HPDE6-E6E7 (cell line): ENCODE measurements at regions not wholly inside any gene's neighbourhood (a gene's known extent, or its start where the extent isn't known, plus 50 kb on each side); places are given as distances from the start of the nearest gene placed in this dataset.
"Not testable (repeated sequence)": the region's sequence is repeated elsewhere in the genome, so short reads cannot be mapped to it uniquely, and the experiment has no call there.

ENCODE experiments used
- DNase-seq: peaks from one replicate; pipeline ENCODE4 v3.0.0; 2011; ENCODE audit warnings: missing footprints; ENCODE audit errors: extremely low spot score

DNA sequence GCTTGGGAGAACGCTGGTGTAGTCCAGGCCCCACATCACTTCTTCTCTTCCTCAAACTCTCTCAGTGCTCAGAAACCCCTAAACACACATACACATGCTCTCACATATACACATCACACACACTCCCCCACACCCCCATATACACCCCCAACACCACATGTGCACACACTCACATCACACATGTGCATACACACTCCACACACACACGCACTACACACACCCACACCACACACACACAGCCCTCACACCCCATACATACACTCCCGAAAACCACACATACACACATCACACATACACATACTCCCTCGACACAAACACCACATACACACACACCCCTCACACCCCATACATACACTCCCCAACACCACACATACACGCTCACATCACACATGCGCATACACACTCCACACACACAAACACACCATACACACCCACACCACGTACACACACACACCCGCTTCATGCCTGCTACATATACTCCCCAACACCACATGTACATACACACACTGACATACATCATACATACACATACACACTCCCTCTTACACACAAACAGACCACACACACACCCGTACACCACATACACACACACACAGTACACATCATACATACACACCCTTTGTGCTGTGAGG lies 110.3 kb upstream of the TMEM170B start:
- no peak for DNase-seq

DNA sequence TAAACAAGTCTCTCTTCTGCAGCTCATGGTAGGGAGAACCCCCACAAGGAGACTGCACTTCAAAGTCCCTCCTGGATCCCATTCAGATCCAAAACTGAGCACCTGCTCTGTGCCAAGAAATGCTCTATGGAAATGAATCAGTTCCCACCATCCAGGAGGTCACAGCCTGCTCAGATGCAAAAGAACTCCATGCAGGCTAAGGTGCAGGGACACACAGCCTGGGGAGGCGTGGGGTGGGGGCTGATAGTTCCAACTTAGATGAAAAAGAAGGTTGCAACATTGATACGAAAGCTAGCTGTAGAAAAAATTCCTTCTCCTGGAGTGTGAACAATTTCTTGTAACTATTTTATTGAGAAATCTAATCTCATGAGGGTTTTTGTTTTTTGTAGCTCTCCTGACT lies 111.0 kb upstream of the TMEM170B start:
- DNase-seq, result no peak

DNA sequence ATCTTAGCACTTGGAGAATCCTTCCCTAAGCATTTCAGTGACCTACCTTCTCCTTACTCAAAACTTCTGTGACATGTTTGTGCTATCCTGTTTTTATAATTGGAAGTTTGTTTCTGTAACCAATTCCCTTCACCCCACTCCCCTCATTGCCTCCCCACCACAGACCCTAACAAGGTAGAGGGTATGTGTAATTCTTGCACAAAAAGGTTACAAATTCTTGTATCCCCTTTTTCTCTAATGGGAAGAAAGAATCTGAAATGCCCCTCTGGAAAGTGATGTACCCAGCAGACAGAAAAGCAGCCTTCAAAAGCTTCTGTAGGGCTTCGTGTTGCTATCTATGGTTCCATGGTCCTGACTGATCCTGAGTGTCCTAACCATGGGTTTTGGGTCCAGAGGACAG lies 111.7 kb upstream of the TMEM170B start:
- no peak for DNase-seq

DNA sequence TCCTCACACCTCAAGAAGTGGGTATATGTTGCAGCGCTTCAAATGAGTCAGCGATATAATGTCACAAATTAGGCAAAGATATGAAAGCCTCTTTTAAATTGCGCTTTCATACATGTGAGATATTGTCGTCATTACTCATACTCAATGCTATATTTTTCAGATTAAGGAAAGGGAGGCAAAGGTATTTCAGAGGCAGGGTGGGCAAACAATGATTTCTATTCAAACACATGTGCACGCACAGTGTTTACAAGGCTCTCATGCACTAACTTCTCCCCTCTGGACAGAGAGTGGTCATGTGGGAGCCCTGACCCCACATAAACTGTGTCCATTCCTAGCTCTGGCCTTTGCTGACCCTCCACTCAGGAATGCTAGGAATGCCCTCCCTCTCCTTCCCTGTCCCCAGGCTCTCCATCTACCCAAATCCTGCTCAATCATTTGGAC lies 112.1 kb upstream of the TMEM170B start:
- DNase-seq, result no peak

DNA sequence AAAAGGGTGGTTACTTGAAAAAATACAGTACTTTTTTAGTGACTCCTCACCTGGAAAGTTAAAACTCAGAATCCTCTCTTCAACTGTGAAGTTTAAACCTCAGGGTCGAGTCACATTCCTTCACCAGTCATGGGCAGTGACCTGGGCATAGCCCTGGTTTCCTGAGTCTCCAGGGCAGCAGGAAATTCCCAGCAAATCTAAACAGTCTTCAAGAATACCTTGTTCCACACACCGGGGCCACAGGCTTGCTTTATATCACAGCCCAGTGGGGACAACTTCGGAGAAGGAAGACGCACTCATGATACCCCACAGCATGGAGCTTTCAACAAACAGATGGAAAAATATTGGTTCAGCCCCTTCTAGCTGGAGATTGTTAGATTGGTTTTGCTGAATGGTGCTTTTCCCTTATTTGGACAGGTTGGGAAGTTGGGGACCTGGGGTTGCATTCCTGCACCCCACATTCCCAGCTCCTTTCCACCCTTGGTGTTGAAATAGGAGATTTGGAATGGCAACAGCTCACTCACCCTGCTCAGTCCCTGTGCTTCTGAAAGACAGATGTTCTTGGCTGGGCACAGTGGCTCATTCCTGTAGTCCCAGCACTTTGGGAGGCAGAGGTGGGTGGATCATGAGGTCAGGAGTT lies 113.0 kb upstream of the TMEM170B start:
- DNase-seq, result no peak

DNA sequence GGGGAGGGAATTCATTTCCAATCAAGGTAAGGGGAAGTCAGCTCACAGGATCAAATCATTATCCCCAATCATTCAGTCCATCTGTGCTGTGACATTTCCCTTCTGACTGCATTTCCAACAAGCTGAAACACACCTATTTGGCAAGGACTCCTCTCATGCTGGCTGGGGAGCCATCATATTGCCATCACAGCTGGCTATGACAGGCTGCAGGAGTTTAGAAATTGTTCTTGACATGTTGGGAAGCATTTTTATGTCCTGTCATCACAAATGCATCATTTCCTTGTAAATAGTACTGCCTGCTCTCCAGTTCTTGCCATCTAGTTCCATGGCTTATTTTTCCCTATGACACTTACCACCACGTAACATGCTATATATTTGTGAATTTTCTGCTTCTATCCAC lies 113.9 kb upstream of the TMEM170B start:
- no peak for DNase-seq

DNA sequence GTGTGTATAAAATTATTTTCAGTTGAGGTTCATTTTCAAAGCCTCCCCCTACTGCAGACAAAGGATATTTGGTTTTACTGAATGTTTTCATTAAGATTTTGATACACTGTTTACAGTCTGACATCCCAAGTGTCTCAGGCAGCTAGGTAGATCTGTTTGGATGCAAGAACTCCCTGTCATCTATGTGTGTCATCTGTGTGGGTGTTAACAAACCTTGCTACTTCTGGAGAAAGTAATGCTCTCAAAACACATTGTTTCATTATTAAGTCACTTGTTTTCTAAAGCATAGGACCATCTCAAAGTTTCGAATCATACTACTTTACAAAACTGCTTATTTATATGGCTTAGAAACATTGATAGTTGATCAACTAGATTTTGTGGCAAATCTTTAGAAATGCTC lies 114.5 kb upstream of the TMEM170B start:
- no peak for DNase-seq

DNA sequence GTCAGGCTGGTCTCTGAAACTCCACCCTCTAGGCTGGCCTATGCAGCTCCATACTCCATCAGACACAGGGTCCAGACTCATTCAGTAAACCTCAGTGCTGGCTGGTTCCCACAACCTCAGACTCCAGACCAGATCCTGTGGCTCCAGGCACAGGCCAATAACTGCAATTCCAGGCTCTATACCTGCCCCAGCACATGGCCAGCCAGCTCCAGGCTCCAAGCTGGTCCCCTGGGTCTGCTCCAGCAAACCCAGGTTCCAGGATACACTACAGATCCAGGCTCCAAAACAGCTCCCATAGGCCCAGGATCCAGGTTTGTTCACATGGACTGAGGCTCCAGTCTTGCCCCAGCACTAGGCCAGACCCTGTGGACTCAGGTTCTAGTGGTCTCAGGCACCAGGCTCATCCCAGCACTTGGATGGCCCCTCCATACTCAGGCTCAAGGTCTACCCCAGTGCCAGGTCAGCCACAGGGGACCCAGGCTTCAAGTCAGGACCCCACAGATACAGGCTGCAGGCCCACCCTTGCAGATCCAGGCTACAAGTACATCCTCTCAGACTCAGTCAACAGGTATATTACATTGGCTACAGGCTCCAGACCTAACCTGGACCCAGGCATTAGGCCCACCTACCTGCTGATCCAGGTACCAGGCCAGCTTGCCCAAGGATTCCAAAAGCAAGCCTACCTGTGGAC lies 117.6 kb upstream of the TMEM170B start:
- no peak for DNase-seq

DNA sequence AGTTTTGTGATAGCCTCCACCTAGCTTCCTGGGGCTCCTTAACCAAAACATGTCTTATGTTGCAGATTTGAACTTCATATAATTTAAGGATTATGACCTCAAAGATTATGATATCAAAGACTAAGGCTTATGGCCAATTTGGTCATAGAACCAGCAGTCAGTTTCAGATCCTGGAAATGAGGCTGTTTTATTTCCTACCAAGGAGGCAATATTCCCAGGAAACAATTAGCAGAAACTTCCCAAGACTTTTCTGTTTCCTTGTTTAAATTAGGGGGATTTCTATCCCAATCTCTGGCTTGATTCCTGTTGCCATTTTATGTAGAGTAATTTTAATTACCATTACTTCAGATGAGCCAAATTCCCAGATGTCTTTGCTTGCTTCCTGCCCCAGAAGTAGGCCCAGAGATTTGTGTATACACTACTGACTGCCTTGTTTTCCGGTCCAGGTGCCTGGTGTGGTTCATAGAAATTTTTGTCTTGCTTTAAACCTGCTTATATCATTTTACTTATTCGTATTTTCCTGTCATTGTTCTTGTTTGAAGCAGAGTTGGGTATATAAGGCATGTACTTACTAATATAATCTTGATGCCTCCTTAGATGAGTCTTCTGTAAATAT lies 119.2 kb upstream of the TMEM170B start:
- DNase-seq, result no peak

DNA sequence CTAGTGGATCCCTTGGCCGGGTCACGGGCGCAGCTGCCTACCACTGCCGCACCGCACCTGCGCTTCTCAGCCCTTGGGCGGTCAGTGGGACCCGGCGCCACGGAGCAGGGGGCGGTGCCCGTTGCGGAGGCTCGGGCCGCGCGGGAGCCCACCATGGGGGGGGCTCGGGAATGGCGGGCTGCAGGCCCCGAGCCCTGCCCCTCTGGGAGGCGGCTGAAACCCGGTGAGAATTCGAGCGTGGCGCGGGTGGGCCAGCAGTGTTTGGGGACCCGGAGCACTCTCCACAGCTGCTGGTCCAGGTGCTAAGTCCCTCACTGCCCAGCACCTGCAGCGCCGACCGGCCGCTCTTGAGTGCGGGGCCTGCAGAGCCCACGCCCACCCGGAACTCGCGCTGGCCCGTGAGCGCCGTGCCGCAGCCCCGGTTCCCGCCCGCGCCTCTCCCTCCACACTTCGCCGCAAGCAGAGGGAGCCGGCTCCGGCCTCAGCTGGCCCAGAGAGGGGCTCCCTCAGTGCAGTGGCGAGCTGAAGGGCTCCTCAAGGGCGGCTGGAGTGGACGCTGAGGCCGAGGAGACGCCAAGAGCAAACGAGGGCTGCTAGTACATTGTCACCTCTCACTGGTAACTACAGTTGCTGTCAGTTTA lies 120.5 kb upstream of the TMEM170B start:
- no peak for DNase-seq

DNA sequence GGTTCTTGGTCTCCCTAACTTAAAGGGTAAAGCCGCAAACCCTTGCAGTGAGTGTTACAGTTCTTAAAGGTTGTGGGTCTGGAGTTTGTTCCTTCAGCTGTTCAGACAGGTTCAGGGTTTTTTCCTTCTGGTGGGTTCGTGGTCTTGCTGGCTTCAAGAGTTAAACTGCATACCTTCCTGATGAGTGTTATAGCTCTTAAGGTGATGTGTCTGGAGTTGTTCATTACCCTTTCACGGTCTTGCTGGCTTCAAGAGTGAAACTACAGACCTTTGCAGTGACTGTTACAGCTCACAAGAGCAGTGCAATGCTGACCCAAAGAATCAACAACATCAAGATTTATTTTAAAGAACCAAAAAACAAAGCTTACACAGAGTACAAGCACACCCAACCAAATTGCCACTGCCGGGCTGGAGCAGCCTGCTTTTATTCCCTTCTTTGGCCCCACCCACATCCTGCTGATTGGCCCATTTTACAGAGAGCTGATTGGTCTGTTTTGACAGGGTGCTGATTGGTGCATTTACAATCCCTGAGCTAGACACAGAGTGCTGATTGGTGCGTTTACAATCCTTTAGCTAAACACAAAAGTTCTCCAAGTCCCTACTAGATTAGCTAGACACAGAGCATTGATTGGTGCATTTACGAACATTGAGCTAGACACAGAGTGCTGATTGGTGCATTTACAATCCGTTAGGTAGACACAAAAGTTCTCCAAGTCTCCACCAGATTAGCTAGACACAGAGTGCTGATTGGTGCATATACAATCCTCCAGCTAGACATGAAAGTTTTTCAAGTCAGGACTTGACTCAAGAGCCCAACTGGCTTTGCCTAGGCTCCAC lies 121.2 kb upstream of the TMEM170B start:
- not testable (repeated sequence) for DNase-seq

DNA sequence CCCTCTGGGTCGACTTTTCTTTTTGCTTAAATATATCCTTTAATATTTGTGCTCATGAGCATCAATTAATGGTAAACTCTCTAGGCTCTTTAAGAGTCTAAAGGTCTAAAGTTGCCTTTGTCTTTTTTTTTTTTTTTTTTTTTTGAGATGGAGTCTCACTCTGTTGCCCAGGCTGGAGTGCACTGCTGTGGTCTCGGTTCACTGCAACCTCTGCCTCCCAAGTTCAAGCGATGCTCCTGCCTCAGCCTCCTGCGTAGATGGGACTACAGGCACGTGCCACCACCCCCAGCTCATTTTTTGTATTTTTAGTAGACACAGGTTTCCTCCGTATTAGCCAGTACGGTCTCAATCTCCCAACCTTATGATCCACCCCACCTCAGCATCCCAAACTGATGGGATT lies 122.0 kb upstream of the TMEM170B start:
- DNase-seq, result no peak

DNA sequence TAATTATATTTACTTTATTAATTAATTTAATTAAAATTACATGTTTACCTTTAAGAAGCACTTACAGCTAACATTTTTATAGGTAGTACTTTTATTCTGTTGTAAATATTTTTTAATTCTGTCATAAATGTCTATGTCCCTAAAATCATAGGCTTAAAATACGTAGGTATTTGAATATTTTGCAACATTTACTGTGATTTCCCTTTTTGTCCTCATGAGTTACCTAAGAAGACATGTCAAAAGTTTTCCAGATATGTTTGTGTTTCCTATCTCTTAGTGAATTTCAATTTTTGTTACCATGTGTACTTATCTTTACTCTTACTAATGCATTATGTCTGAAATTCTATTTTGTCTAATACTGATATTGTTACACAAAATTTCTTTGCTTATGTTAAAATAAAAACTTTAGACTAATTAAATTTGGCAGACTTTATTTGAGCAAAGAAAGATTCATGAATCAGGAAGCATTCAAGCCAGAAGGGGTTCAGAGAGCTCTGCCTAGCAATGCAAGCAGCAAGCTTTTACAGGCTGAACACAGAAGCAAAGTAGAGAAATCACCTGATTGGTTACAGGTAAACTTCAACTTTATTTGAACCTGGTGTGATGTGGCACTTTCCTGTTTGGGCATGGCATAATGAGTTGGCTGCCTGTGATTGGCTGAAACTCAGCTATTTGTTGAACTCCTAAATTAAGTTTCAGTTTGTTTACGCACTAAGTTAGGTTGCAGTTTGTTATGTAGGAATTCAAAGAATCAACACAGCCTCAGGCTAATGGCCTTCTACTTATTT lies 123.2 kb upstream of the TMEM170B start:
- peak; percentile 48 for DNase-seq

DNA sequence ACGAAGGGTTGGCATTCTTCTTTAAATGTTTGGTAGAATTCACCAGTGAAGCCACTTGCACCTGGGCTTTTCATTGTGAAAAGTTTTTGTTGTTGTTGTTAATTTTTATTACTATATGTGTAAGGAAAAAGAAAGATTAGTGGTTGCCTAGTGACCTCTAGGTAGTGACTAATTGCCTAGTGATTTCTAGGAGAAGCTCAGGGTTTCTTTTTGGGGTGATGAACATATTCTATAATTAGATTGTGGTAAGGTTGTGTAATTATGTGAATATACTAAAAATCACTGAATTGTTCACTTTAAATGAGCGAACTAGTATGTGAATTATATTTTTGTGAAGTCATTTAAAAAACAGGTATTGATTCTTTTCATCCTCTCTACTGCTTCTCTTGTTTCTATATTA lies 123.8 kb upstream of the TMEM170B start:
- DNase-seq, result no peak

DNA sequence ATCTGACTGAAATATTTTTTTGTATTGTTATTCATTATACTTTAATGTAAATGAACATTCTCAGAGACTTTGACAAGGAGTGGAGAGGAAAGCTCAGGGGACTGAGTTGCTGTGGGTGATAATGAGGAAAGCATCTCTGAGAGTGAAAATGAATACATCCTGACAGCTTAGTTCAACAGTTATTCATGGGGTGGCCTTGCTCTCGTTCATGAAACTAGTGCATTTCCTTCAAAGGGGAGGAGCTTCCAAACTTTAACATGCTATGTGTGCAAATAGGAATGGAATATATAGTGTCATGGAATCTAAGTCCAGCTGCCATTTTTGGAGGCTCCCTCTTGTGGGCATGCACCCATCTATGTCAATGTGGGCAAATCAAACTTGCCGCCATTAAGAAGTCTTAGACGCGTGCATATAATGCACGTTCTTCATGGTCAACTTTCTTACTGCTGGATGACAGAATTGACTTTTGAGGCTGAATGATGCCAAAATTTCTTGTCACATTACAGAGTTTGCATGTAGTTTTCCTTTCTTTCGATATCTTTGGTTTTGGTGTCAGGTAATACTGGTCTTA lies 124.3 kb upstream of the TMEM170B start:
- DNase-seq, result no peak

DNA sequence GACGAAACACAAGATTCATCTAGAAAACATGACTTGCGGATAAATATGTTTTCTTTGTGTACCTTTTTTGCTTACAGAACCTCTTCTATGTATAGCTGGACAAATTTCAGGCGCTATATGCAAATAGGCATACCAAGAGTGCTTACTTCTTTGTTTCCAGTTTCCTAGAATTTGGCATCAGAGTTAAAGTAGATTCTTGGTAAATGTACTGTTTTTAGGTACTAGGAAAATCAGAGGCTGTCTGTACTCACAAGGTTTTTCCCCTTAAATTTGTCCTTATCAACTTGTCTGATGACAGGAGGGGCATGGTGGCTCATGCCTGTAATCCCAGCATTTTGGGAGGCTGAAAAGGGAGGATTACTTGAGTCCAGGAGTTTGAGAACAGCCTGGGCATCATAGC lies 124.9 kb upstream of the TMEM170B start:
- no peak for DNase-seq

DNA sequence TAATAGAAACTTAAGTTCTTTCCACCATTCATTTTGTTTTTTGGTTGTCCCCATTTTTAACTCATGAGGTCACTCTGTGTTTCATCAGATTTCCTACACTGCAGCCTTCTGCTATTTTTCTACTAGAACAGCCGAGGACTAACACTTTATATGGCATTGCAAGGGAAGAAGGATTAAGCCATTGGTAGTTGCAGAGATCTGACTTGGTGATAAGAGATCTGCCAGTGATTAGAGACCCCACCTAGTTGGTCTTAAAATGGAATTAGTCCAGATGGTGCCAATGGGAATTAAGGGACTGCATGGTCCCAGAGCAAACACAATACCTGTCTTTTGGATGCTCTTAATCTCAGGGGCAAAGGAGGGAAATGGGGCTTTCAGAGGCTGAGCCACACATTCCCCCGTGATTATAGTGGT lies 125.5 kb upstream of the TMEM170B start:
- no peak for DNase-seq

DNA sequence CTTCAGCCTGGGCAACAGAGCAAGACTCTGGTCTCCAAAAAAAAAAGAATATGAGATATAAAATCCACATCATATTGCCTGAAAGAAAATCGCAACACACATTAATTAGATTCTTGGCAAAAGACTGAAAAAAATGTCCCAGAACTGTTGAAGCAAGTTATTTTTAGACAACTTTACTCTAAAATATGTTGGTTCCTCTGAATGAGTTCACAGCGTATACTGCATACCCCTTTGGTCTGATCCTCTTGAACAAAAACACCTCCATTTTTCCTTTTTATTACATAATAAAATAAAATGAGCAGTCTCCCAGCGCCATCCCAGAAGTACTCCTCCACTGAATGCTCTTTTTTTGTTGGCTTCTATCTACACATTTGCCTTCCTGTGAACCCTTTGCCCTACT lies 126.0 kb upstream of the TMEM170B start:
- no peak for DNase-seq

DNA sequence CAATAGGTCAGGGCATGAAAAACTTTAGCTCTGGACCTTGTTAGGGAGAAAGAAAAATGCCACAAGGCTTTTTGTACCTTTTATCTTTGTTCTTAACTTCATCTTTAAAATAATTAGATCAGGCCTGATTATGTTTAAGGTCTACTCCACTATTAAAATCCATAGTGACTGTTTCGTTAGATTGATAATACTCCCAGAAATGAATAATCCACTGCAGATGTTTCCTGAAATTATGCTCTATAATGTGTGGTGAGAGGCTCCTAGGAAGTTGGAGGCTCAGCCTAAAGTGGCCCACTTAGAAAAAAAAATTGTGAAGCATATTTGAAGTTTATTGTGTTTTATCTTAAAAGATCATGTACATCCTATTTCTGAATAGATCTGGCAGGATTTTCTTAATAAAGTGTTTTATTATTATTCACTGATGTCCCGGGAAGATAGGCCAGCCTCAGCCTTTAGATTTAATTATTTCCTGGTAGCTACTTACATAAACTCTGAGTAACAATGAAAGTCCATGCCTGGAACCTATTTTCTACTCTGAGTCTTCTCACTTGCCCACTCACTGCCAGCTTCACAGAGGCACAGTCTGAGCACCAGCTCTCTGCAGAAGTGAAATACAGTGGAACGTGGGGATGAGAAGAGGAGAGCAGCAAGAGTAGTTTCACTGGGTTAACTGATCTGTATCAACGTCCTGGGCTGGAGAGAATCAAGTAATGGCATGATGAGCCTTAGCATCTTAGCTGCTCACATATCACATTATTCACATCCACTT lies 126.8 kb upstream of the TMEM170B start:
- DNase-seq, result no peak
